ENCODE measurements at regions not wholly inside any gene's neighbourhood (a gene's known extent, or its start where the extent isn't known, plus 50 kb on each side); places are given as distances from the start of the nearest gene placed in this dataset.

- H3K4me3 ChIP-seq (ENCODE audit: low read length): no peak overlapping the region
- no peak for DNase-seq (ENCODE audit: low read depth)
- TF ChIP-seq CTCF (IDR thresholded peaks at IDR 0.05; ENCODE audit: insufficient read depth, low read depth, low read length, missing control alignments): no peak
Measured at GRCh38 chr5:167616043-167616890, 675.2 kb upstream of the WWC1 start.

- no peak for TF ChIP-seq CTCF (IDR thresholded peaks at IDR 0.05; ENCODE audit: insufficient read depth, low read depth, low read length, missing control alignments)
- no peak overlapping the region for H3K4me3 ChIP-seq (ENCODE audit: low read length)
- no peak for DNase-seq (ENCODE audit: low read depth)
Measured at GRCh38 chr5:167623354-167623753, 668.1 kb upstream of the WWC1 start.

GRCh38 chr5:167624053-167624452 is 667.4 kb upstream of the WWC1 start:
- H3K4me3 ChIP-seq (ENCODE audit: low read length): no peak overlapping the region
- DNase-seq (ENCODE audit: low read depth): no peak
- no peak for TF ChIP-seq CTCF (IDR thresholded peaks at IDR 0.05; ENCODE audit: insufficient read depth, low read depth, low read length, missing control alignments)

- H3K4me3 ChIP-seq (ENCODE audit: low read length): no peak overlapping the region
- TF ChIP-seq CTCF (IDR thresholded peaks at IDR 0.05; ENCODE audit: insufficient read depth, low read depth, low read length, missing control alignments): no peak
- DNase-seq (ENCODE audit: low read depth): peak; percentile 55
Measured at GRCh38 chr5:167626341-167627123, 664.9 kb upstream of the WWC1 start.

GRCh38 chr5:167629634-167630033 is 661.8 kb upstream of the WWC1 start:
- no peak for TF ChIP-seq CTCF (IDR thresholded peaks at IDR 0.05; ENCODE audit: insufficient read depth, low read depth, low read length, missing control alignments)
- peak; percentile 80 for DNase-seq (ENCODE audit: low read depth)
- H3K4me3 ChIP-seq (ENCODE audit: low read length): no peak overlapping the region

GRCh38 chr5:167631191-167631590 is 660.3 kb upstream of the WWC1 start:
- TF ChIP-seq CTCF (IDR thresholded peaks at IDR 0.05; ENCODE audit: insufficient read depth, low read depth, low read length, missing control alignments): no peak
- no peak for DNase-seq (ENCODE audit: low read depth)
- no peak overlapping the region for H3K4me3 ChIP-seq (ENCODE audit: low read length)
